ENCODE measurements at regions not wholly inside any gene's neighbourhood (a gene's known extent, or its start where the extent isn't known, plus 50 kb on each side); places are given as distances from the start of the nearest gene placed in this dataset.

DNA sequence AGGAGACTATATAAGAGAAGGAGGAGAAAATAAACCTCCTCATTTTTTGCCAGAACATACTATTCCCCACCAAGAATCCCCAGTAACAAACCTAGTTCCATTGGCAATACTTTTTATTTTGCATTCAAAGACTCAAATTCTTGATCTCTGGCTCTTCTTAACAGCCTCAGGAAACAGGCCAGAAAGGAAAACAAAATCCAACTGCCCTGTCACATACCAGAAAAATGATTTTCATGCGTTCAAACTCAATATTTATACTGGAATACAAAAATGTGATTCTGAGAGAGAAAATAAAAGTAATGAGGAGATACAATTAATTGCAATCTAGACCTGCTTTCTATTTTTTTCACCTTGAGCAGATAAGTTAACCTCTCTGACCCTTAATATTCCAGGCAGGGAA, 435.9 kb upstream of the AUTS2 start:
- no peak for DNase-seq (ENCODE audit: low spot score)

- no peak for DNase-seq (ENCODE audit: low spot score)
Measured at GRCh38 chr7:69162931-69163670, 435.2 kb upstream of the AUTS2 start.

- no peak for DNase-seq (ENCODE audit: low spot score)
Measured at GRCh38 chr7:69166979-69167516, 431.2 kb upstream of the AUTS2 start.

DNA sequence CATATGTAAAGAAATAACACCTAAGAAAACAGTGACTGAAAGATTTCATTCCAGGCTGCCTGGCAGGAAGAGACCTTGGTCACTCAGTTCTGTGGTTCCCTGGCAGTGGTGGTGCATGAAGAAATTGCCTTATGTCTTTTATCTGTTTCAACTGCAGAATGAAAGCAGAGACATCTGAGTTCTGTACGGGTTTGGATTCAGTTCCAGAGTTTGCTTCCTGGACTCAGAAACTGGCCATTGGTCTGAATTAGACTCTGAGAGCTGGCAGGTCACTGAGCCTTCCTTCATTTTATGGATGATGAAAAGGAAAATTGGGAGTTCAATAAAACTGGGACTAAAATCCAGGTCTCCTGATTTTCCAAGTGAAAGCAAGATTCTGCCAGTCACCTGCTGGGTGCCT, 428.9 kb upstream of the AUTS2 start:
- DNase-seq (ENCODE audit: low spot score): no peak

DNA sequence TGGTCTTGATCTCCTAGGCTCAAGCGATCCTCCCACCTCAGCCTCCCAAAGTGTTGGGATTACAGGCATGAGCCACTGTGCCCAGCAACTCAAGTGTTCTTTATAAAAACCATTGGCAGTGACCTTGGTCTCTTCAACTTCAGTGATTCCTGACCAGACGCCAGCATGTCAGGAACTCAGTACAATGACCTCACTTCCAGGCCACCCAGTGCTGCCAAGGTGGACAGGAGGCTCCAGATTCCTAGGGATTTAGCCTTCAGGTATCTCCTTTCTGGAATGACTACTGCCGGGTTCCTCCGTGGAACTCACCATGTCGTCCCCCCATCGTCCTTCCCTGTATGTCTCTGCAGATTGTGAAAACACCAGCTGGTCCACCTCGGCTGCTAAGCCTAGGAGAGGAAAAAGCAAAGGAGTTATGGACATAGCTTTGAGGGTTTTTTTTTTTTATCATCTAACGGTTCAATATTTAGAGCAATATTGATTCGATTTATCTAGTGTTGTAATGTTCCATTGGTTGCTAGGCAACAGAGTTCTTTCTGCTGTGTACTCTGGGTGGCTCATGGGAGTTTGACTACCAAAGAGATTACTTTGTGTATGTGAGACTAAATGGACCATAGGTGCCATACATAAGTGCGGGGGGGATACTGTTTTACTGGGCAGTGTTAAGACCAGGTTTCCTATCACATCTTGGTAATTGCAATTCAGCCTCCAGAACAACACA, 425.8 kb upstream of the AUTS2 start:
- no peak for DNase-seq (ENCODE audit: low spot score)

- no peak for DNase-seq (ENCODE audit: low spot score)
Measured at GRCh38 chr7:69173341-69173740, 424.9 kb upstream of the AUTS2 start.

GRCh38 chr7:69173846-69174245, 424.4 kb upstream of the AUTS2 start:
- no peak for DNase-seq (ENCODE audit: low spot score)

GRCh38 chr7:69176841-69177240, 421.4 kb upstream of the AUTS2 start:
- DNase-seq (ENCODE audit: low spot score): no peak

DNA sequence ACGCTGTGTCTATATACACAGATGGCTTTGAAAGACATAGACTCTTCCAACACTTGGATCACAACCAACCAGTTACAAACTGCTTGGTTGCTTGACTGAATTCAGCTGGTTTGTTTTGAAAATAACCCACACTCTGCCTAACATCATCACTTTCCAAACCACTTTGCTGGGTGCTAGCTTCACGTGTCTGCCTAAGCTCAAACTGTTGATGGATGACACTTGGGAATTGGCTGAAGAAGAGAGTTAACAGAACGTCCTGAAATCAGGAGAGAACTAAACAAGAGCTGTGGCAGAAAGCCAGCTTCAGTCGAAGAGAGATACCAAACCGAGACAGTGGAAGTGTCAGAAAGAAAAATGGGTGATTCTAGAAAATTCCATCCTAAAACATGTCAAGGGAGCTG, 420.8 kb upstream of the AUTS2 start:
- DNase-seq (ENCODE audit: low spot score): no peak

GRCh38 chr7:69177941-69178494, 420.3 kb upstream of the AUTS2 start:
- DNase-seq (ENCODE audit: low spot score): no peak

GRCh38 chr7:69180662-69181061, 417.6 kb upstream of the AUTS2 start:
- no peak for DNase-seq (ENCODE audit: low spot score)

GRCh38 chr7:69182596-69183467, 415.4 kb upstream of the AUTS2 start:
- no peak for DNase-seq (ENCODE audit: low spot score)

DNA sequence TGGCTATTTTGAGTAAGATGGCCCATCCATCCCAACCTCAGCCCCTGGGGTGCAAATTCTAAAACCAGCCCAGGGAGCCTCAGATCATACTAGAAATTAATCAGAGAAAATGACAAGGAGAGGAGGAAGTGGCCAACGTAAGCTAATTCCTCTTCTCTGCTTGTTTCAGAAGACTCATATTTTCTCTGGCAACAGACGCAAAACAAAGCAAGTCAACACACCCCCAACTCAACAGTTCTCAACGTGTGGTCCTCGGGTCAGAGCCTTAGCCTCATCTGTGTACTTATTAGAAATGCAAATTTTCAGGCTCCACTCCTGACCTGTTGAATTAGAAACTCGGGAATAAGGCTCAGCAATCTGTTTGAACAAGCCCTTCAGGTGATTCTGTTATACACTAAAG, 413.9 kb upstream of the AUTS2 start:
- DNase-seq (ENCODE audit: low spot score): no peak

GRCh38 chr7:69185170-69185569, 413.1 kb upstream of the AUTS2 start:
- DNase-seq (ENCODE audit: low spot score): no peak

- no peak for DNase-seq (ENCODE audit: low spot score)
Measured at GRCh38 chr7:69186974-69187373, 411.3 kb upstream of the AUTS2 start.

DNA sequence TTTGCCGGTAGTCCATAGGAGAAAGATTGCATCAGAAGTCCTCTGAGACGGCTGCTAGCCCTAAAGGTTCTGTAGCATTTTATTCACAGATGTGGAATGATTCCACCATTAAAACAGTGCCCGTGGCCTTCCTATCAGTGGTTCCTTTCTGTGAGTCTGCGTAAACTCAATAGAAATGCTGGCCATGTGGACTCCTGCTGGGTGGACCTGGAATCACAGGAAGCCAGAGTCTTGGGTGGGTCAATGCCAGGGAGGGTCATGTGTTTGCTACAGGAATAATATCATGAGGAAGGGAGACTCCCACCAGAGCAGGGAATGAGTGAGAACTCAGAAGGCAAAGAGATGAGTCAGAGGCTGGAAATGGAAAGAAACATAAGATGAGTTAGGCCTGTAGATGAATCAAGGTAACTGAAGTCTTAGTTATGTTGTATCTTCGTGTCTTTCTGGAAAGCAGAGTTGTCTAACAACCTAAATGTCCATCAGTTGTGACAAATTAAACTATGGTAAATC, 410.4 kb upstream of the AUTS2 start:
- DNase-seq (ENCODE audit: low spot score): no peak

- DNase-seq (ENCODE audit: low spot score): no peak
Measured at GRCh38 chr7:69189406-69189805, 408.9 kb upstream of the AUTS2 start.

- no peak for DNase-seq (ENCODE audit: low spot score)
Measured at GRCh38 chr7:69190025-69190424, 408.2 kb upstream of the AUTS2 start.

DNA sequence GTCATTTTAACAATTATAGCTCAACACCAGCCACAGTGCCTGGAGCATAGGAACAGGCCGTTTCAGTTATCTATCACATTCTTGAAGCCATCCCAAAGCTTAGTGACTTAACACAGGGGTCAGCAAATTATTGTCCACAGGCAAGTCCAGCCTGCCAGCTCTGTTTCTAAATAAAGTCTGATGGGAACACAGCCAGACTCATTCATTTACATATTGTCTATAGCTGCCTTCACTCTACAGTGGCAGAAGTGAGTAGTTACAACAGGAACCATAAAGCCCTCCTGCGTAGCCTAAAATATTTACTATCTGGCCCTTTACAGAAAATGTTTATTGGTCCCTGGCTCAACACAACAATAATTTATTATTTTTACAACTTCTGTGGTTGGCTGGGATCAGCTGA, 407.5 kb upstream of the AUTS2 start:
- DNase-seq (ENCODE audit: low spot score): no peak

DNA sequence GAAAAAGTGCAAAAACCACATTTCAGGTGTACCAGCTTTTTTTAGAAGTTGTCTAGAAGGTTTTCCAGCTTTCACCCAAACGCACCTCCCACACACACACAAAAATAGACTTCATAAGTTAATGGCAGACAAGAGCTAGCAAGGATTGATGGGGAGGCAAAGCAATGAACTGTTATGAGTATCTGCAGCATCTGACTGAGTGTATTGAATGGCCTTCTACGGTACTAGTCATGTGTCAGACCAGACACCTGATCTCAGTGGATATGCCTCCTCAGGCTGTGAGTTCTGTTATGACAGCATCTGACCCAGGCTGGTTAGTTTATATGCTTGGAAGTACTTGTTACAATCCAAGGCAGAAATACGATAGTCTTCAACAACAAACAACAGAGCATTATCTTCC, 406.1 kb upstream of the AUTS2 start:
- no peak for DNase-seq (ENCODE audit: low spot score)

GRCh38 chr7:69193061-69193460, 405.2 kb upstream of the AUTS2 start:
- no peak for DNase-seq (ENCODE audit: low spot score)

GRCh38 chr7:69196593-69196992, 401.7 kb upstream of the AUTS2 start:
- no peak for DNase-seq (ENCODE audit: low spot score)

Measured in AG08396 (cell line).